Middle frontal gyrus (tissue), 1 donor: ENCODE measurements at regions not wholly inside any gene's neighbourhood (a gene's known extent, or its start where the extent isn't known, plus 50 kb on each side); places are given as distances from the start of the nearest gene placed in this dataset.
A peak's percentile ranks its signal among the peaks of the same experiment; 100 is the strongest.

Experiments
- DNase-seq: peaks from one replicate; pipeline ENCODE4 v3.0.0-alpha.2; 2015; ENCODE audit warnings: low spot score; ENCODE audit errors: extremely low spot score

DNA sequence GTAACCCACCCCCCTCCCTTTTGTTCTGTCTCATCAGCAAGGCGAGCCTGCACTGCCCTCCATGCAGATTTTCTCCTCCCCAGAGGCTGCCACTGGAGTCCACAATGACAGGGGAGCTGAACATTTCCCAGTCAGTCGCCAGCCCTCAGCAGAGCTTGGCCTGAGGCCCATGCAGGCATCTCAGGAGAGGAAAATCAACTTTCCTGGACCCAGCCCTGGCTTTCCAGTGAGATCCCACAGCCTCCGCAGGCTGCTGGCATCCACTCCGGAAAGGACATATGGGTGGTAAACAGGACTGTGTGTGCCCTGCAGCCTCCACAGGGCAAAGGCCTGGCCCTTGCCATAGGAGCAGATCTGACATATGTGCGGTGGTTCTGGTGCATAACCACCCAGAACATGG lies 253.8 kb downstream of the TNS1 start:
- DNase-seq: no peak

DNA sequence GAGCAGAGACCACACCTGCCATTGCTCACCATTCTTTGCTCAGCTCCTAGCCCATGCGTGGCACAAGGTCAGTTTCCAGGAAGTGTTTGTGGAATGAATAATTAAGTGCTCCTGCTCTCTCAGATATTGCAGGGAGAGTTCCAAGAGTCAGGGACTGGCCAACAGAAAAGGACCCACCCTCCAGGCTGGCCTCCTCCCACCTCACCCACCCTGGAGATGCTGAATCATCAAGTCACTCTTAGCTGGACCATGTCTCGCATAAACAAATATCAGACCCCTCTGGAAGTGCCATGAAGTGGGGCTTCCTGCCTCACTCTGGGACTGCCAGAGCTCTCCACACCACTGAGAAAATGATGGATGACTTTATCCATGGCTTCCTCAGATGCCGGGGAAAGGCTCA lies 256.0 kb downstream of the TNS1 start:
- no peak for DNase-seq

DNA sequence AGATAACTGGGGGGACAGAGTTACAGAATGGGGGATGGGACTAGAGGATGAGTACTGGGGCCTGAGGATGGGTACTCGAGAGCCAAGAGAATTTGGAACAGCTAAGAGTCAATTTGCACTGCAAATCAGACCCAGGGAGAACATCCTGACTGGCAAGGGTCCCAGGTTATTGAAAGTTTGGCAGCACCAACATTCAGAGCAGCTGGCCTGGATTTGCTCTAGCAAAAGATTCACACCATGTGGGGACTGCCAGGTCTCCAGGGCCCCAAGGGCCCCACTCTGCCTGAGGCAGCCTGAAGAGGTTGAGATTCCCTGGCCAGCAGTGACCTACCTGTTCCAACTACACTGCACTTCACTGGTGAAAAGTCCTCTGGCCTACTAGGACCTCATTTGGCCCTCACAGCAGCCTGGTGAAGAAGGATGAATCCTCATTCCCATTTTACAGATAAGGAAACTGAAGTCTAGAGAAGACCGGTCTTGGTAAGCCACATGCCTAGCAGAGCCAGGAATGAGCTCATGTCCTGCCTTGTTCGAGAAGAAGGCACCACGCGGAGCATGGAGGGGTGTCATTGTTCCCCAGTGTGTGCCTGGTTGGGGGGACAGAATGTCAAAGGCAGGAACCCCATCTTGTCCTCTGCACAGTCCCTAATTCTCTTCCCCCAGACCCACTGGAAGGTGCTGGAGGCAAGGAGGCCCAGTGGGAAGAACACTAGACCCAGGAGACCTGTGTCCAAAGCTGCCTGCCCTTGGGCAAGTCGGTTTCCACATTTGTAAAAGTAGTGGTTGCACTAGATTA lies 258.6 kb downstream of the TNS1 start:
- peak; percentile 25 for DNase-seq

DNA sequence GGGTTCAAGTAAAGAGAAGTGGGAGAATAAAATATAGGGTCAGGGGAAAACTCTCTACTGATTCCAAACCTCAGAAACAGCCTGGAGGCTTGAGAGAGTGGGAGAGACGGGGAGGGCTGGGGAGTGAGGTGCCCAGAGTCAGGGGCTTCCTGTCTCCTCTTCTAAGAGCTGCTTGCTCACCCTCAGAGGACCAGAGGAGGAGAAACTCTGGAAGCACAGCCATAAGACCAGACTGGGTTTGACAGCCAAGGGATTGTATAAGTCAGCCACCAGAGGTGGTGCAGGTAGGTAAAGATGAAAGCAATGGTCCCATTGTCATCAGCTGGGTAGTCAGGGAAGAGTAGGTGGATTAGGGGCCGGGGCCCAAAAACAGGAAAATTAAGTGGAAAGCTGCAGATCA lies 259.4 kb downstream of the TNS1 start:
- DNase-seq: no peak

DNA sequence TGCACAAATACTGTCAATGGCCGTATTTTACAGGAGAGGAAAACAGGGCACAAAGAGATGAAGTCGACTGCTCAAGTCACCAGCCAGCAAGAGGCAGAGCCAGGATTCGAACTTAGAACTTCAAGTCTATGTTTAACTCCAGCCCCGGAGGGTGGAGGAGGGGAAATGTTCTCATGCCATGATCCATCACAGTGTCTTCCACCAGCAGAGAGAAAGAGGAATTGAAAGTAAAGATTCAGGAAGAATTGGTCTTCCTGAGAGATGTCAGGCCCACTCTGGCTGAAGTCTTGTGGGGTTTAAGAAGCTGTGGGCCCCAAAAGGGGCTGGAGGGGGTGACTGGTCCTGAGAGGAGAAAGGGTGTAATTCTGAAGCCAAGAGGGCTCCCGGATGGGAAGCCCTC lies 260.0 kb downstream of the TNS1 start:
- no peak for DNase-seq

DNA sequence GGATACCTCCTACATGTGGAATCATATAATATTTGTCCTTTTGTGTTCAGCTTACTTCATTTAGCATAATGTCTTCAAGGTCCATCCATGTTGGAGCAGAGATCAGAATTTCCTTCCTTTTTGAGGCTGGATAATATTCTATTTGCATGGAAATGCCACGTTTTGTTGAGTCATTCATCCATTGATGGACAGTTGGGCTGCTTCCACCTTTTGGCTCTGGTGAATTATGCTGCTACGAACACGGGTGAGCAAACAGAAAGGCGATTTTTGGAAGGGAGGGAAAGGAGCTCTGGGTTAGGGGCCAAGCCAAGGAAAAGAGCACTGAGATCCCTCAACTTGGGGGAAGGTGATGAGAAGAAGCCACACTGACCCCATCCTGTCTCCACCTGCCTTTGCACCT lies 260.5 kb downstream of the TNS1 start:
- DNase-seq: no peak

DNA sequence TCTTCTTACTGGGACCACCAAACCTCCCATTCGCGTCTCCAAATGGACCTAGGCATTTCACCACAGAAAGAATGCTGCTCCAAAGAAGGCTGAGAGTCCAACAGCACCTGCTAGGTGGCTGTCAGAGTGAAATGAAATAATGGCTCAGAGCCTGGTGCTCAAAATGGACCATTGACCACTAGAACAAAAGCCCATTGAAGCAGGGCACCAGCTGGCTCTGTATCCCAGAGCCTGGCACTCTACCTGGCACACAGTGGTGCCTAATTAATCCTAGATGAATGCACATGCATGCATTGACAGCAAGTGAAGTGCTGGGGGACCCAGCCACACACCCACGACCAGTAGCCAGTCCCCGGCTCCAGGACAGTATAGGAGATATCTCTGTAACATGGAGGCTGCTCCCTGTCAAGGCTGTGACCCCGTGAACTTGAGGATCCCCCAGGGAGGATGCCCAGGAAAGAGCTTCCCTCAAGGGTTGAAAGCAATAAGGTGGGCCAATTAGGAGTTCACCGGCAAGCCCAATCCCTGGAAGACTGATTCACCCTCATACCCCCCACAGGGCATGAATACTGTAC lies 261.3 kb downstream of the TNS1 start:
- DNase-seq: no peak

DNA sequence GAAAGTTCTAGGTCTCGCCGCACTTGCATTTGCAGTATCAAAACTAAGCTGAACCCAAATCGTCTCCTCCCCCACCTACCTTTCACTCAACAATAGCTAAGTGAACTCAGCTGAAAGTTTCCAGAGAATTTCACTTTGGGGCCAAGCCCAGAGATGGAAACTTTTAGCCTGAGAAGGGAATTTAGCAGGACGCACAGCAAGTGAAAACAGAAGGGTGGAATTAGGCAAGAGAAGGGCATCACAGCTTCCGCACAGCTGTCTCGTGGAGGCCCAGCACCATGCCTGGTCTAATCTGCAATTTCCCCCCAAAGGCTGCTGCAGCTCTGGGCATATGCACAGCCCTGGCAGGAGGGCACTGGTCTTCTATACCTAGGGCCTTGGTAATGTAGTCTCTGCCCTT lies 262.0 kb downstream of the TNS1 start:
- no peak for DNase-seq

DNA sequence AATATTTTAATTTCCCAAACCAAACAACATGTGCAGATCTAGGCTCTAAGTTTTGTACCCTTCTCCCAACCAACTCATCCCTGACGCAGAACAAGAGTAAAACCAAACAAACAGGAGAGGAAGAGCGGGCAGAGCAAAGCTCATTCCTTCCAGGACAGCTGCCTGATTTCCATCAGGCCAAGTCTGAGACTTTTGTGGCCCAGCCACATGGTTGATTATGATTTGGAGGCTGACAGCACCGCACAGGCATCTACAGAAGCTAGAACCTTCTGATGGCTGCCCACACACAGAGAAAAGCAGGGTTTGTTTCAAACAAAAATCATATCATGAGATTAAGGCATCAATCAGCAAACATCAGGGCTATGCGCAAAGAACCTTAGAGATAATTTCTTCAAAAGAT lies 262.6 kb downstream of the TNS1 start:
- DNase-seq: no peak

DNA sequence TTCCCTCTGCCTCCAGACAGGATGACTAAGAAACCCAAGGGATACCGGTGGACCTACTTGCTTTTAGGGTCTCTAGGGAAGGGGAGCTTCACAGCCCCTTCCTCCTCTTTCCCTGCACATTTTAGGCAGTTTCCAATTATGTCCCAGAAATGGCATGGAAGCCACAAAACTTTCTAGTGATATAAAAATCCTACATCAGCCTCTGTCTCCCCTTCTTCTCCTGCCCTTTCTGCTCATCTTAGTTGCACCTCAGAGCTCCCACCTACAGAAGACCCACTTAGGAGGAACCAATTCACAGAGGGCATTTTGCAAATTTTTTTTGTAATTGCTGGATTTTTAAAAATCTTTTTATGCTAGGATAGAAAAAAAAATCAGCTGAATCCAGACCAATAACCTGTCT lies 263.1 kb downstream of the TNS1 start:
- no peak for DNase-seq

DNA sequence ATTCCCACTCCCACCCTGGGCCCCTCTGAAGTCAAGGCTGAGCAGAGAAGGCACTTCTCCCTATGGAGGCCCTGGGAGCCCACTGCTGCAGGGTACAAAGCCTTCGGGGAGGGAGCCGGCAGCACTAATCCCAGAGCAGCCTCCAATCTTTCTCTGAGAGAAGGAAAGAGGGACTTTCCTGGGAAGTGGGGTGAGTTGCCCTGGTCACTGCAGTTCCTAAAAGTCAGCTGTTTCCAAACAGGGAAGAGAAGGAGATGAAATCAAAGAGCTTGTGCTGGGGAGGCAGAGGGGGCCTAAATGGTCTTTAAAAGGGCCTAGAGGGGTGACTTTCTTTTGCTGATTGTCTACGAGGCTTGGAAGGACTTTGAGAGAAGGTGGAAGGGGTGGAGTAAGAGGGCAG lies 264.7 kb downstream of the TNS1 start:
- DNase-seq: no peak

DNA sequence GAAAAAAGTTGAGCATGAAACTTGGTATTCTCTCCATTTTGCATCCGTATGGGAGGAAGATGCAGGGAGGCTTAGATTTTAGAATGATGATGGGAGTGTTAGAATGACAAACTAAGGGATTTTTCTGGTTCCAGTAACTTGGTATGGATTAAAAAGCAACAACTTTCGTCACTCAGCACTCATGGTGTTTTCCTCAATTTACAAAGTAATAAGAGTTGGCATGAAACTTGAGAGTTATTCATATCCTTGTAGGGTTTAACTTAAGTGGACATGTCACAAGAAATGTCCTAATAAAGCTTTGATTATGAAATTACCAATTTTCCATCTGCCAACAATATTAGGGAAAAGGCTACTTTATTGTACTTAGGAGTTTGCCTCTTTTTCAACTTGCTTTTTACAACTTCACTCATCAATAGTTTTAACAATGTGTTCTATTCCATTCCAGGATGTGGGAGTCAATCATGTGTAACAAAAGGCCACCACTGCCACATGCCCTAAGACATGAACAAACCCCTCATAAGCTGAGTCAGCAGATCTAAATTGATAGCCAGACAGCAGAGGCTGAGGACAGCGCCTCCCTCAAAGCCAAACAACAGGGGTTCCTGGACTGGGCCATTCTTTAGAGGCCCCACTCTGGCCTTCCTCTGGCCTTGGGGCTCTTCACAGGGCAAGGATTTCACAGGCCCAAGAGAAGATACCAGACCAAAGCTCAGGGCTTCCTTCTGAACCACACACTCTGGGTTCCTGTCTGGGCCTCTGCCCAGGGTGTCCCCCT lies 265.8 kb downstream of the TNS1 start:
- no peak for DNase-seq

DNA sequence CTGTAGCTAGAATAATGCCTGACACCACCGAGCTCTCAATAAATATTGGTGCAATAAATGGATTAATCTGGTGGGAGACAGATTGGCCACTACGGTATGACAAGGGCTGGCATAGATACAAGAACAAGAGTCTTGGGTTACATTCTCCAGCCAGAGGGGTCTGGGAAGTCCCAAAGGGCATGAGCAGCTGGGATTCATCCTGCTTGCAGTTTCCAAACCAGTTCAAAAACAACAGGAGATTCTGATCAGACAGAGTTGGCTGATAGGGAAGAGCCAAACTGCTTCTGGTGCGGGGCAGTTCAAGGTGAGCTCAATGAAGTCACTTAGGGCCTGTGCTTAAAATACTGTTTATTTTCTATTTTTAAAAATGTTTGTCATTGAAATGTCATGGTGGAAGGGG lies 266.9 kb downstream of the TNS1 start:
- DNase-seq: no peak

DNA sequence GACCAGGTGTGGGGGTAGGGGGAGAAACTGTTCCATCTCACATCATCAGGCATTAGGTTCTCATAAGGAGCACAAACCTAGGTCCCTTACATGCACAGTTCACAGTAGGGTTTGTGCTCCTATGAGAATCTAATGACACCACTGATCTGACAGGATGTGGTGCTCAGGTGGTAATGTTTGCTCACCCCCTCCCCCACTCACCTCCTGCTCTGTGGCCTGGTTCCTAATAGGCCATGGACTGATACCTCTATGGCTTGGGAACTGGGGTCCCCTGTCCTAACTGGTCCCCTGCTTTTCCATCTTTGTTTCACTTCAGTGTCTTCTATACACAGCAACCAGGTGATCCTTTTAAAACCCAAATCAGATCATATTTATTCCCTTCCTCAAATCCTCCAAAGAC lies 267.8 kb downstream of the TNS1 start:
- no peak for DNase-seq

DNA sequence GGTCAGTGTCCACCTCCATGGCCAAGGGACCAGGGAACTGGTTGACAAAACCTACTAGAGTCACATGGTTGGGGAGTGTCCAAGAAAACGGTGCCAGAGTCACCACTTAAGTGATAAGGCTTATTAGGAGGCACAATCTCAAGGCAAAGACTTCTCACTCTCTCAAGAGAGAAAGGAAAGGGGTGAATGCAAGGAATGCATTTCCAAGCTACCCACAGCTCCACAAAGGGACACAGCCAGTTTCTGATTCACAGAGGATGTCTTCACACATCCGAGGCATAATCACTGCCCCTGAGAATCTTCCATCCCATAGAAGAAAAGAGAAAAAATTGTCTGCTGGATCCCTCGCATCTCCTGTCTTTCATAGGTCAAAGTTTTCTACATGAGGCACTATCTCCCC lies 269.3 kb downstream of the TNS1 start:
- DNase-seq: no peak

DNA sequence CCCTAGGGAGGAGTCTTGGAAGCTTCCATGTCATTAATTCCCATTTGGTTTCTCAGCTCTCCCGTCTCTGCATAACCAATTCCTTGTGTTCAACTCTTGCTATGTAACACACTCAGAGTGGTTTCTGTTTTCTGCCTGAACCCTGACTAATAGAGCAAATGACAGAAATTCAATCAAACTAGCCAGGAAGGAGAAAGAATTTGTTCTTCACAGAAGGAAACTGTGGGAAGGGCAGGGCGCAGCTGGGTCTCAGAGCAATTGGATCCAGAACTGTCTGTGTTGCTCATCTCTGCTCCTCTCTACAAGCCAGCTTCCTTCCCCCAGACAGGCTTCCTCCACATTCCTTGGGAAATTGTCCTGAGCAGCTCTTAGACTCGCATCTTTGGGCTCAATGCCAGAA lies 269.8 kb downstream of the TNS1 start:
- no peak for DNase-seq

DNA sequence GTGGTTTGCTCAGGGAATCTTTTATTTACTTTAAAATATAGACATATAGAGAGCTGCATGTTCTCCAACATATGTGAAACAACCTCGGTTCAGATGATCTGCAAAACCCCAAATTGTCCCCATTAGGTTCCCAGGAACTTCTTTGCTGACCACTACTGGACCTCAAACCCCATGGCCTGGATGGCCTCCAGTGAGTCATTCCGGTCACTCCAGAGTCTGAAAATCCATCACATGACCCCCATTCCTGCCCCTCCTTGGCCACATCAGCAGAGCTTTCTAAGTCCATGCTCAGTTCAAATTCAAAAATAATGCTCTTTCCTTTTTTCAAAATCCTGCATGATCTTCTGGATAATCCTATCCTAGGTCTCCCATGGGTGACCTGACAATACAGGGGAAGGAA lies 271.0 kb downstream of the TNS1 start:
- no peak for DNase-seq

DNA sequence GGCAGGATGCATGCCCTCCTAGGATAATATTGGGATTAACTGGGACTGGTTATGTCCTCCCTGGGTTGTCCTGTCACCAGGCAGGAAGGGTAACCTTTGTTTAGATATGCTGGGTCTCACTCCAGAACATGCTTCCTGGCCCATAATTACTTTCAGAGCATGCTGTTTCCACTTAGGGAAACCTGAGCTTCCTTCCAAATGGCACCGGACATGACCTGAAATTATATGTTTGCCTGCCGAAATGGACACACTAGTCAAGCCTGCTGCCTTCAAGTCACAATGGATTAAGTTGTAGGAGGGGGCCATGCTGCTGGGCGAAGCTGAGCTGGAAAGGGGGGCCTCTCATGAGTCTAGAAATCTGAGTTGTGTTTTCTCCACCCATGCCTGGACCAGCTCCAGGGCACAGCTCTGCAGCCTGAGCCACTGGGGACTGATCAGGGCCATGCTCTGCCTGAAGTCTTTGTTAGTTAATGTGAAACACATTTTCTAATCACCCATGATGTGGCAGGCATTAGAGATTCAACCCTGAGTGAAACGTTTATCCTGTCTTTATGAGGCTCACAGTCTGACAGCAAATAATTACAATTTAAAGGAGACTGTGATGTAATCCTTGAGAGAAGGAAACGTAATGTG lies 273.3 kb downstream of the TNS1 start:
- DNase-seq: no peak

DNA sequence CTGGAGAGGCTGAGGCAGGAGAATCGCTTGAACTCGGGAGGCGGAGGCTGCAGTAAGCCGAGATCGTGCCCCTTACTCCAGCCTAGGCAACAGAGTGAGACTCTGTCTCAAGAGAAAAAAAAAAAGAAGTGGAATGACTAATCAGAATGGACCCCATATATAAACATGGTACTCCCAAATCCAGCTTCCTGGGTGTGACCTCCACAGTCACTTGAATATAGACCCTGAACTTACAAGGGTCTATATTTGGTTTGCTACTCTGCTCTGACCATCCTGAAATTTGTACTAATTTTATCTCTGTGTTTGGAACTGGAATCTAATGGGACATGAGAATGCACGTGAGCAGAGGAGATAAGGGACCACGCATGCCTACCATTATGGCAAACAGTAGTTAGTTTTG lies 275.0 kb downstream of the TNS1 start:
- no peak for DNase-seq

DNA sequence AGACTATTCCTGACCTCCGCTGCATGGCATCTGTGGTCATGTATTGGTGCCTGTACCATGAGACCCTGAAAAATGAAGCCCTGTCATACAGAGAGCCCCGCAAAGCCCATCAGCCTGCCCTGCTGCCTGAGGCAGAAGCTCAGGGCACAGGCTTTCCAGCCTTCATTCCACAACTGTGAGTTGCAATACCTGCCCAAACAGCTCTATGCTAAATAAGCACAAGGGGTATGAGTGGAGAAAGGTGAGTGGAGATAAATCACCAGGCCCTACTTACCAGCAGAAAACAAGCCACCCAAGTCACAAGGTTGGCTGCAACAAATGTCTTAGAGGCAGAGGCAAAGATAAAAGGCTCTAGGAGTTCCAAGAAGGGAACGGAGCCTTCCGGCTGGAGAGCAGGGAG lies 277.4 kb downstream of the TNS1 start:
- DNase-seq: no peak

DNA sequence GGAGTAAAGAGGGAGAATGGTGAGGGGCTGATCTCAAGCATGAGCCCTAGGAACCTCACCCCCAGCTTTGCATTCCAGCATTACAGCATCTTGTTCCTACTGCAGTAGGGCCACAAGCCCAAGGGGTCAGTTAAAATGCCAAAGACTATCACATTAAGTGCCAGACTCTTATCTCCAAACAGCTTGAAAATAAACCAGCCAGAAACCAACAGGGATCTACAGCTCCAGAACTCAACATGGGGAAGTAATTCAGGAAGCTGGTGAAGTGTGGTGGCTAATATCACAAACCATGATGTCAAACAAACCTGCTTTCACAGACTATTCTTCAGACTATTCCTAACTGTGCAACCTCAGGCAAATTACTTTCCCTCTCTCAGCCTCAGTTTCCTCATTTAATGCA lies 278.3 kb downstream of the TNS1 start:
- no peak for DNase-seq

DNA sequence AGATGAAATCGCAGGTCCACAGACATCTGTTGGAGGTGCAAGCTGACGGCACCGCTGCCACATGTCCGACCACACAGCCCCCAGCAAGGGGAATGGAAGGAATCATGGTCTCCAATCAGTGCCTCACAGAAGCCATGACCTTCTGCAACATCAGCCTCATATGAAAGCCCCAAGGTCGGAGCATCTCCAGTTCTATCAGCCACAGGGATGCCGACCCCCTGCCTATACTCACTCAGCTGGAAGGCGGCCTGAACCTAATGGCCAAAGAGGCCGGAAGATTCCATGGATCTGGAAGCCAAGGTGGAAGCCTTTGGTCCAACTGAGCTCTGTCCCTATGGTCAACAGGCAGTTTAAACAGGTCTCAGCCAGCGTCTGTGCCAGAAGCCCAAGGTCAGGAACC lies 278.8 kb downstream of the TNS1 start:
- no peak for DNase-seq
